ENCODE measurements at regions not wholly inside any gene's neighbourhood (a gene's known extent, or its start where the extent isn't known, plus 50 kb on each side); places are given as distances from the start of the nearest gene placed in this dataset.

DNA sequence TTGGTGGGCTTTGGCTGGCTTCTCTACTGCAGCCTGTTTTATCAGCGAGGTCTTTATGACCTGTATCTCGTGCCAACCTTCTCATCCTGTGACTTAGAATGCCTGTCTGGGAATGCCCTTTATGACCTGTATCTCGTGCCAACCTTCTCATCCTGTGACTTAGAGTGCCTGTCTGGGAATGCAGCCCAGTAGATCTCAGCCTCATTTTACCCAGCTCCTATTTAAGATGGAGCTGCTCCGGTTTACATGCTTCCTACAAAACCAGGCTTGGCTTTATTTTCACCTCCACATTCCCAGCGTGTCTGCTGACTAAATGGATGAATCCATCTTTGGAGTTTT is 395.3 kb downstream of the PREX1 start:
- TF ChIP-seq, protein P1, sequence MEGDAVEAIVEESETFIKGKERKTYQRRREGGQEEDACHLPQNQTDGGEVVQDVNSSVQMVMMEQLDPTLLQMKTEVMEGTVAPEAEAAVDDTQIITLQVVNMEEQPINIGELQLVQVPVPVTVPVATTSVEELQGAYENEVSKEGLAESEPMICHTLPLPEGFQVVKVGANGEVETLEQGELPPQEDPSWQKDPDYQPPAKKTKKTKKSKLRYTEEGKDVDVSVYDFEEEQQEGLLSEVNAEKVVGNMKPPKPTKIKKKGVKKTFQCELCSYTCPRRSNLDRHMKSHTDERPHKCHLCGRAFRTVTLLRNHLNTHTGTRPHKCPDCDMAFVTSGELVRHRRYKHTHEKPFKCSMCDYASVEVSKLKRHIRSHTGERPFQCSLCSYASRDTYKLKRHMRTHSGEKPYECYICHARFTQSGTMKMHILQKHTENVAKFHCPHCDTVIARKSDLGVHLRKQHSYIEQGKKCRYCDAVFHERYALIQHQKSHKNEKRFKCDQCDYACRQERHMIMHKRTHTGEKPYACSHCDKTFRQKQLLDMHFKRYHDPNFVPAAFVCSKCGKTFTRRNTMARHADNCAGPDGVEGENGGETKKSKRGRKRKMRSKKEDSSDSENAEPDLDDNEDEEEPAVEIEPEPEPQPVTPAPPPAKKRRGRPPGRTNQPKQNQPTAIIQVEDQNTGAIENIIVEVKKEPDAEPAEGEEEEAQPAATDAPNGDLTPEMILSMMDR (IDR thresholded peaks at IDR 0.05), result no peak
- TF ChIP-seq EZH2 (IDR thresholded peaks at IDR 0.05) (no peak), EZH2phosphoT487 (IDR thresholded peaks at IDR 0.05) (no peak)
